ENCODE measurements at regions not wholly inside any gene's neighbourhood (a gene's known extent, or its start where the extent isn't known, plus 50 kb on each side); places are given as distances from the start of the nearest gene placed in this dataset.

DNA sequence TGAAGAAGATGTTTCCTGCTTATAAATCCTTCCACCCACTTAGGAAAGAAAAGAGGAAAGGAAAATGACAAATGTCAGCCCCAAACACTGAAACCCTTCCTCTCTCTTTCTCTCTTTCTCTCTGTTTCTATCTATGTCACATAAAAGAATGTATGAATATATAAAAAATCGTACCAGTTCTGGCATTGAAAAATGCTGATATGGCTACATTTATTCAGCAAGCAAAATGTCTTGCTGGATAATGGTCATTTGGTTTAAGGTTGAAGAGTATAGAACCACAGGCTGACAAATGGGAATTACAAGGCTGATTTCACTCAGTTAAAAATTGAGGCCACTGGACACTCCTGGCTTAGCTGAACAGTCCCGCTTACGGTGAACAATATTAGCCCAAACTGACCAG, 335.9 kb downstream of the PARP8 start:
- TF ChIP-seq, protein P1, sequence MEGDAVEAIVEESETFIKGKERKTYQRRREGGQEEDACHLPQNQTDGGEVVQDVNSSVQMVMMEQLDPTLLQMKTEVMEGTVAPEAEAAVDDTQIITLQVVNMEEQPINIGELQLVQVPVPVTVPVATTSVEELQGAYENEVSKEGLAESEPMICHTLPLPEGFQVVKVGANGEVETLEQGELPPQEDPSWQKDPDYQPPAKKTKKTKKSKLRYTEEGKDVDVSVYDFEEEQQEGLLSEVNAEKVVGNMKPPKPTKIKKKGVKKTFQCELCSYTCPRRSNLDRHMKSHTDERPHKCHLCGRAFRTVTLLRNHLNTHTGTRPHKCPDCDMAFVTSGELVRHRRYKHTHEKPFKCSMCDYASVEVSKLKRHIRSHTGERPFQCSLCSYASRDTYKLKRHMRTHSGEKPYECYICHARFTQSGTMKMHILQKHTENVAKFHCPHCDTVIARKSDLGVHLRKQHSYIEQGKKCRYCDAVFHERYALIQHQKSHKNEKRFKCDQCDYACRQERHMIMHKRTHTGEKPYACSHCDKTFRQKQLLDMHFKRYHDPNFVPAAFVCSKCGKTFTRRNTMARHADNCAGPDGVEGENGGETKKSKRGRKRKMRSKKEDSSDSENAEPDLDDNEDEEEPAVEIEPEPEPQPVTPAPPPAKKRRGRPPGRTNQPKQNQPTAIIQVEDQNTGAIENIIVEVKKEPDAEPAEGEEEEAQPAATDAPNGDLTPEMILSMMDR (IDR thresholded peaks at IDR 0.05), result no peak
- no peak for TF ChIP-seq POLR2A (IDR thresholded peaks at IDR 0.05)
